Heart right ventricle (tissue), 16 donors: ENCODE measurements at regions not wholly inside any gene's neighbourhood (a gene's known extent, or its start where the extent isn't known, plus 50 kb on each side); places are given as distances from the start of the nearest gene placed in this dataset.

Experiments
- ATAC-seq, 8 donors: fragments of 200-7000 bp; cut with Tn5 transposase; one replicate each; pipeline ENCODE4 v1.9.1; 2020; ENCODE audit warnings: mild to moderate bottlenecking in 8 of 8, moderate library complexity in 8 of 8, moderate number of reproducible peaks in 1 of 8
- DNase-seq, 2 donors: peaks; one replicate each; pipeline ENCODE4 v3.0.0-alpha.2; 2020
- H3K27ac ChIP-seq, 10 donors: fragments of 200-600 bp; sonication (generic) in 2 of 10; one replicate each; pipeline versions ENCODE4 v1.5.0 to v1.8.0; 2020 to 2022; ENCODE audit warnings: mild to moderate bottlenecking in 3 of 10
- H3K27me3 ChIP-seq, 7 donors: fragments of 200-600 bp; one replicate each; pipeline ENCODE4 v1.8.0; 2021 to 2022; ENCODE audit warnings: mild to moderate bottlenecking in 2 of 7
- H3K36me3 ChIP-seq, 9 donors: fragments of 200-600 bp; sonication (generic) in 1 of 9; one replicate each; pipeline versions ENCODE4 v1.5.0 to v1.8.0; 2020 to 2022; ENCODE audit warnings: mild to moderate bottlenecking in 2 of 9
- H3K4me1 ChIP-seq, 9 donors: fragments of 200-600 bp; sonication (generic) in 1 of 9; one replicate each; pipeline versions ENCODE4 v1.5.0 to v1.8.0; 2020 to 2022; ENCODE audit warnings: mild to moderate bottlenecking in 4 of 9
- H3K4me3 ChIP-seq, 10 donors: fragments of 200-600 bp; sonication (generic) in 2 of 10; one replicate each; pipeline versions ENCODE4 v1.5.0 to v1.8.0; 2020 to 2022; ENCODE audit warnings: mild to moderate bottlenecking in 7 of 10, moderate library complexity in 2 of 10
- H3K9me3 ChIP-seq, 11 donors: fragments of 200-600 bp in 10 of 11; sonication (generic) in 2 of 11; one replicate each; pipeline versions ENCODE4 v1.5.0 to v1.8.0; 2013 to 2022; ENCODE audit warnings: mild to moderate bottlenecking in 2 of 11, control low read depth in 1 of 11, moderate library complexity in 1 of 11
- WGBS, 2 donors: extraction: QIAGEN DNeasy Blood & Tissue Kit; methylation state at CpG; one replicate each; pipeline ENCODE4 v1.1.7; 2013; ENCODE audit warnings: inconsistent platforms in 1 of 2; 5-methylcytosine and 5-hydroxymethylcytosine counted together
- intact Hi-C, 10 donors: fragments of 100-400 bp; cut with DNase I; formaldehyde crosslinking; loops; one replicate each; pipeline versions ENCODE4 v1.11.1 to v1.14.2; 2022
- TF ChIP-seq, protein P1 (sequence below), 9 donors: fragments of 200-600 bp; sonication (generic) in 2 of 9; IDR thresholded peaks; one replicate each; pipeline versions ENCODE4 v1.5.0 to v1.8.0; 2021 to 2022; ENCODE audit warnings: antibody characterized with exemption in 9 of 9, mild to moderate bottlenecking in 5 of 9, moderate library complexity in 1 of 9
- donor health status: Arrhythmogenic right ventricular cardiomyopathy.
- donor health status: ischemic (EF 13 %, LVEDD 7.1; RV severe dilation, severe dysfunction).
- donor health status: healthy with polysubstance abuse.
- donor health status: DM: no; HTN: yes; CAD: no.
- donor health status: DM: no; HTN: no; CAD: no.
- donor health status: ischemic (EF 25% LVEDD 6.9; RV normal size, moderate dysfunction).
- donor health status: ischemic (EF 25% LVEDD 5.7; RV mildly dilated, moderate dysfunction).
- donor health status: healthy.
- donor health status: DM: yes; HTN: yes; CAD: no.
- donor health status: Ischemic cardiomyopathy.
- donor health status: ischemic (EF 35%, LVEDD 5.7; RV mildly dilated, moderate dysfunction).
- donor health status: nonischemic (EF 11% LVEDD 7.7; RV severe dilation, severe dysfunction).
- donor health status: DM: yes; HTN: yes; CAD: no.
- donor health status: PGD.
- donor health status: ischemic (EF 29% LVEDD 5.4; RV normal size, mild dysfunction).
- donor health status: nonischemic (EF 23%, LVEDD 6.1; RV moderate dilation, normal function).

DNA sequence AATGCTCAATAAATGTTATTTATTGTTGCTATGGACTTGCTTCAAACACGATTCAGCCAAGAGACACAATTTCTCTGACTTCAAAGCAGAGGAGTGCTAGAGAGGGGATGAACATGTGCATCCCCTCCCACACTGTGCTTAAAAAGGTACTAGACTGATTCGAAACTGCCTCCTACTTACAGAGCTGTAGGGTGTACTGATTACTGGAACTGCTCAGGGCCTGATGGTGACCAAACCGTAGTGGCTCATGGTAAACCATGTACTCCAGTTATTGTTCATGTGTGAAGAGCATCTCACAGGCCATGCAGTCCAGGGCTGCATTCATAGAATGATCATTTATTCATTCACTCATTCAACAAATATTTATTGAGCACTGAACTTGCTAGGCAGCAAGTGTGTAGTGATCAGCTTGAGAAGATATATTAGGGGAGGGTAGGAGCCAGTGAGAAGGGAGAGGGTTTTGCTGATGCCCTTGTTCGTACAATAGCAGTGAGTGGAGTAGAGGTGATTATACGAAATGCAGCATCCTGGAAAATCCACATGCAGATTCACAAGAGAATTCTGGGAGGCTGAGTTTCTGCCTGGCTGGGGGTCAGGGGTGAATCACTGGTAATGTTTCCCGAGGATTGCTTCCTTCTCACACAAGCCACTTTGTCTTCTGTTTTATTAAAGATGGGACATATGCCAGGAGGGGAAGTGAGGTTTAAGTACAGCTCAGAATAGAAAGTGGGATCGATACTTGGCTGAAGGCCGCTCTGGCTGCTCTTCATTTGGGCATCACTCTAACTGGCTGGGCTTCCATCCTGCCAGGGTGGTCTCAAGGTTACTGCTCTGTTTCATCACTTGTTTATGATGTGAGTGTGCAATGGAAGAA is 245.4 kb downstream of the RAD51AP2 start:
- H3K27ac ChIP-seq, result no peak overlapping the region
- intact Hi-C loops, result no loop called here
- no peaks in the 10 kb centered on the region for H3K36me3 ChIP-seq
- DNase-seq (no peak), ATAC-seq (no peak)
- H3K4me3 ChIP-seq, result no peak overlapping the region
- H3K4me1 ChIP-seq, result no peaks in the 10 kb centered on the region
- TF ChIP-seq, protein P1, sequence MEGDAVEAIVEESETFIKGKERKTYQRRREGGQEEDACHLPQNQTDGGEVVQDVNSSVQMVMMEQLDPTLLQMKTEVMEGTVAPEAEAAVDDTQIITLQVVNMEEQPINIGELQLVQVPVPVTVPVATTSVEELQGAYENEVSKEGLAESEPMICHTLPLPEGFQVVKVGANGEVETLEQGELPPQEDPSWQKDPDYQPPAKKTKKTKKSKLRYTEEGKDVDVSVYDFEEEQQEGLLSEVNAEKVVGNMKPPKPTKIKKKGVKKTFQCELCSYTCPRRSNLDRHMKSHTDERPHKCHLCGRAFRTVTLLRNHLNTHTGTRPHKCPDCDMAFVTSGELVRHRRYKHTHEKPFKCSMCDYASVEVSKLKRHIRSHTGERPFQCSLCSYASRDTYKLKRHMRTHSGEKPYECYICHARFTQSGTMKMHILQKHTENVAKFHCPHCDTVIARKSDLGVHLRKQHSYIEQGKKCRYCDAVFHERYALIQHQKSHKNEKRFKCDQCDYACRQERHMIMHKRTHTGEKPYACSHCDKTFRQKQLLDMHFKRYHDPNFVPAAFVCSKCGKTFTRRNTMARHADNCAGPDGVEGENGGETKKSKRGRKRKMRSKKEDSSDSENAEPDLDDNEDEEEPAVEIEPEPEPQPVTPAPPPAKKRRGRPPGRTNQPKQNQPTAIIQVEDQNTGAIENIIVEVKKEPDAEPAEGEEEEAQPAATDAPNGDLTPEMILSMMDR (IDR thresholded peaks at IDR 0.05), result no peak
- WGBS, 2 donors, result 54% methylated on average over 8 of the region's 8 CpGs
- no peaks in the 10 kb centered on the region for H3K27me3 ChIP-seq
- peaks cover 0 to 9% (median 0%) of the 10 kb centered on the region in 11 donors for H3K9me3 ChIP-seq

DNA sequence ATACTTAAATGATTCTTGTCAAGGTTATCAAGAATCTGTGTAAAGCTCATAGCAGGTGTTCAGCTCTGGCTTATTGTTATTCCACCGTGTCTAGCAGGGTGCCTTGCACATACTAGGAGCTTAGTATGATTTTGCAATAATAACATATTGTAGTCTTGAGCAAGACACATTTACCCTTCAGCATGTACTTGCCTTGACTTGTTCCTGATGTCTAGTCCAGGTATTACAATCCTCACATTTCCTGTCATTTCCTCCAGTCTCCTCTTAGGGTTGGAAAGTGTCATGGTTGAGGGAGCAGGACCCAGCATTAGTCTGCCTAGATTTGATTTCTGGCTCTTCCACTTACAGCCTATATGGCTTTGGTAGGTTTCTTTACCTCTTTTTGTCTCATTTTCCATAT is 246.1 kb downstream of the RAD51AP2 start:
- Histone ChIP-seq H3K36me3 (no peaks in the 10 kb centered on the region), H3K9me3 (peaks cover 0 to 9% (median 0%) of the 10 kb centered on the region in 11 donors), H3K4me1 (no peaks in the 10 kb centered on the region), H3K4me3 (no peak overlapping the region), H3K27me3 (no peaks in the 10 kb centered on the region), H3K27ac (no peak overlapping the region)
- TF ChIP-seq, protein P1 (IDR thresholded peaks at IDR 0.05), result no peak
- ATAC-seq (no peak), DNase-seq (no peak)
- intact Hi-C loops, result no loop called here
- 96 to 97% methylated on average over 1 of the region's 1 CpG for WGBS, 2 donors

DNA sequence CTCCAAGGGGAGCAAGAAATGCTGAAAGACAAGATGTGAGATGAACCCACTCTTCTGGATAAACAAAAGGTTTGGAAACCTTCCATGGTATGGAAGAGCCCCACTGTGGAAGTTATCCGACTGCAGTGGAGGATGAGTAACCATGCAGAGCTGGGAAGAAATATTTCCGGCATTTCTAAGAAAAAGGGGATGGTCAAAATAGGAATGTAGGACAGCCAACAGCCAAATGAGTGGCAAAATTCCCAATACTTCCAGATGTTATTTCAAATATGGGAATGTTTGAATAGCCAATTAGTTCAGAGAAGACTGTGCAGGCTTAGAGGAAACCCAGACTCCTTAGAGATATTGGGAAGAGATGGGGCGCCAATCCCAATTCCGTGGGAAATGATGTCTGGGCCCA is 246.8 kb downstream of the RAD51AP2 start:
- intact Hi-C loops, result no loop called here
- H3K4me1 ChIP-seq, result no peaks in the 10 kb centered on the region
- H3K9me3 ChIP-seq, result peaks cover 0 to 7% (median 0%) of the 10 kb centered on the region in 11 donors
- DNase-seq, result no peak
- WGBS, 2 donors, result 81 to 90% methylated on average over 4 of the region's 4 CpGs
- ATAC-seq, result no peak
- H3K27me3 ChIP-seq, result no peaks in the 10 kb centered on the region
- H3K4me3 ChIP-seq, result peak overlapping the region in 1 of 10 donors; percentile 18
- no peaks in the 10 kb centered on the region for H3K36me3 ChIP-seq
- peak overlapping the region in 1 of 10 donors; percentile 20 for H3K27ac ChIP-seq
- TF ChIP-seq, protein P1 (IDR thresholded peaks at IDR 0.05), result no peak

DNA sequence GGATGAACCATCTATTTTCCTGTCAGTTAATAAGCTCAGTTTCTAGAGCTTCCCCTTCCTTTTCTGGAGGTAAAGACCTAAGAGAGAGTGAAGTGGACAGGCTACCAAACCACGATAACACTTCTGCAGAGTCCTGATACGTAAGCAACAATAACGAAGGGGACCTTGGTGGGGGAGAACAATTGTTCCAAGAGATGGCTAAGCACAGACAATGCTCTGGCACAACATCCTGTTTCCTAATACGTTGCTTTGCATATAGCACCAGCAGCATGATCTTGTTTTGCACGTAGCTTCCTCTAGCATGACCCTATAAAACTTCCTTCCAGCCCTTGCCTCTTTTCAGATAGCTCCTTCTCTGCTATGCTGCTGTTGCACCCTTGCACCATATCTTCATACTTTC is 247.3 kb downstream of the RAD51AP2 start:
- peak overlapping the region in 1 of 10 donors; percentile 20 for H3K27ac ChIP-seq
- 63 to 66% methylated on average over 5 of the region's 5 CpGs for WGBS, 2 donors
- no peaks in the 10 kb centered on the region for H3K27me3 ChIP-seq
- peak overlapping the region in 1 of 10 donors; percentile 18 for H3K4me3 ChIP-seq
- intact Hi-C loops, result no loop called here
- TF ChIP-seq, protein P1 (IDR thresholded peaks at IDR 0.05), result no peak
- no peak for DNase-seq
- no peak for ATAC-seq
- peaks cover 0 to 2% (median 0%) of the 10 kb centered on the region in 11 donors for H3K9me3 ChIP-seq
- no peaks in the 10 kb centered on the region for H3K36me3 ChIP-seq
- no peaks in the 10 kb centered on the region for H3K4me1 ChIP-seq
